ENCODE measurements at regions not wholly inside any gene's neighbourhood (a gene's known extent, or its start where the extent isn't known, plus 50 kb on each side); places are given as distances from the start of the nearest gene placed in this dataset.
"Not testable (repeated sequence)": the region's sequence is repeated elsewhere in the genome, so short reads cannot be mapped to it uniquely, and the experiment has no call there.

GRCh38 chr18:47682876-47683275 is 247.6 kb downstream of the SMAD2 start:
- no peak for FAIRE-seq
- DNase-seq (ENCODE audit: low spot score in 2 of 2), result no peak

DNA sequence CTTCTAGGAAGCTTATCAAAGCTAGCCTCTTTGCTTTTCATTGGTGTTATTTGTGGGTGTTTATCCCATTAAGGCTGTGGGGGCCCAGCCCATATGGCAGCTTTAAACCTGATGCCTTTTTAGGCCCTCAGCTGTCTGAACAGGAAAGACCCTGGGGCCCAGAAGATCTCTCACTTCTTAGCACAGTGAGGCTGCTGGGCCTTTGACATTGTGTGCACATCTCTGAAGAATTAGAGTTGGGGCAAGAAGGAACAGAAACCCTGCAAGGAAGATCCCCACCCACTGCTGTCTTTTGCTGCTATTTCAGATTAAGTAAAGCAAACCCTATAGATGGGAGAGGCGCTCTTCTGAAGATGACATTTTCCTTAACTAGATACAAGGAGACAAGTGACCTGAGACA is 250.0 kb downstream of the SMAD2 start:
- FAIRE-seq (no peak), DNase-seq (ENCODE audit: low spot score in 2 of 2) (no peak)

- DNase-seq (ENCODE audit: low spot score in 2 of 2), result no peak
- FAIRE-seq, result no peak
Measured at GRCh38 chr18:47679864-47680263, 250.6 kb downstream of the SMAD2 start.

GRCh38 chr18:47677952-47678351 is 252.5 kb downstream of the SMAD2 start:
- DNase-seq (ENCODE audit: low spot score in 2 of 2), result no peak
- FAIRE-seq, result no peak

- no peak for DNase-seq (ENCODE audit: low spot score in 2 of 2)
- no peak for FAIRE-seq
Measured at GRCh38 chr18:47669815-47670214, 260.6 kb downstream of the SMAD2 start.

DNA sequence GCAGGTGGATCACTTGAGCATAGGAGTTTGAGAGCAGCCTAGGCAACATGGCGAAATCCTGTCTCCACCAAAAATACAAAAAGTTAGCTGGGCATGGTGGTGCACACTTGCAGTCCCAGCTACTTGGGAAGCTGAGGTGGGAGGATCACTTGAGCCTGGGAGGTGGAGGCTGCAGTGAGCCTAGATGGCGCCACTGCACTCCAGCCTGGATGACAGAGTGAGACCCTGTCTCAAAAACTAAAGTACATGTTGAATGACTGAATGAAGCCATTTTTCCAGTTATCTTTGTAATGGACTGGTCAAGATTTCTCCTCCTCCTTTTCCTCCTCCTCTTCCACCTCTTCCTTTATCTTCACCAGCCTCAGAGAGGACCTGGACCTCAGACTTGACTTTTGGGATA is 272.0 kb downstream of the SMAD2 start:
- DNase-seq (ENCODE audit: low spot score in 2 of 2), result no peak
- FAIRE-seq, result no peak

DNA sequence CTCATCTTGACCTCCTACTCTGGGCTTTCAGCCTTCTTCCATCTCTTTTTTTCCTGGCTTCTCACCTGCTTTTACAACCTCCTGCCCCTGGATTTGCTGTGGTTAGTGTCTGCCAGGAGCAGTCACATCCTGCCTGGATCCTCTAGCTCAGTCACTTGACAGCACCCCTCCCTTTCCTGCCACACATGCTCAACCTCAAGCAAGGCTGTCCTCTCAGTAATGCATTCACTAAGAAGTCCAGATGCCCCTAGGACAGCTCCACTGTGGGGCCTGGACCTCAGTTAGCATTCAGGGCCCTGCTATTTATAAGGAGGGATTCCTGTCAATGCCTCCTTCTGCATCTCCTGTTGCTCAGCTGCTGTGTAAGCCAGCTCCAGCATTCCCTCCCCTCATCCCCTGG is 275.5 kb downstream of the SMAD2 start:
- FAIRE-seq, result no peak

DNA sequence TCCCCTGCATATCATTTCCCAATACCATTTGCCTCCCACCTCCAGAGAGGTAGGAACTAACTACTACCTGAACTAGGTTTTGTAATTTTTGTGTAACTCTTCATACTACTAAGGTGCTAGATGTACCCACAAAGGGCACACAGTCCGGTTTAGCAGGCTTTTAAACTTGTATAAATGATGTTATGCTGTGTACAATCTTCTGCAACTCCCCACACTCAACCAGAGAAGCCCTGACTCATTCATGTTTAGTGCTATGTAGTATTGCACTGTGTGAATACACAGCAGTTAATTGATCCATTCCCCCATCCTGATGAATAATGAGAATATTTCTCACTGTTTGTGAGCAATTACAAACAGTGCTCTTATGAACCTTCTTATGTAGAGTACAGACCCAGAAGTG is 285.6 kb downstream of the SMAD2 start:
- FAIRE-seq, result no peak
- no peak for DNase-seq (ENCODE audit: low spot score in 2 of 2)

More for the DNA sequence above, 275.5 kb downstream of the SMAD2 start:
- no peak for DNase-seq (ENCODE audit: low spot score in 2 of 2)

DNA sequence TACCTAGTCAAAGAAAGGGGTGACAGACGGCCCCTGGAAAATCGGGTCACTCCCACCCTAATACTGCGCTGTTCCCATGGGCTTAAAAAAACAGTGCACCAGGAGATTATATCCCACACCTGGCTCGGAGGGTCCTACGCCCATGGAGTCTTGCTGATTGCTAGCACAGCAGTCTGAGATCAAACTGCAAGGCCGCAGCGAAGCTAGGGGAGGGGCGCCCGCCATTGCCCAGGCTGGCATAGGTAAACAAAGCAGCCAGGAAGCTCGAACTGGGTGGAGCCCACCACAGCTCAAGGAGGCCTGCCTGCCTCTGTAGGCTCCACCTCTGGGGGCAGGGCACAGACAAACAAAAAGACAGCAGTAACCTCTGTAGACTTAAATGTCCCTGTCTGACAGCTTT is 292.9 kb downstream of the SMAD2 start:
- not testable (repeated sequence) for DNase-seq (ENCODE audit: low spot score in 2 of 2); FAIRE-seq

DNA sequence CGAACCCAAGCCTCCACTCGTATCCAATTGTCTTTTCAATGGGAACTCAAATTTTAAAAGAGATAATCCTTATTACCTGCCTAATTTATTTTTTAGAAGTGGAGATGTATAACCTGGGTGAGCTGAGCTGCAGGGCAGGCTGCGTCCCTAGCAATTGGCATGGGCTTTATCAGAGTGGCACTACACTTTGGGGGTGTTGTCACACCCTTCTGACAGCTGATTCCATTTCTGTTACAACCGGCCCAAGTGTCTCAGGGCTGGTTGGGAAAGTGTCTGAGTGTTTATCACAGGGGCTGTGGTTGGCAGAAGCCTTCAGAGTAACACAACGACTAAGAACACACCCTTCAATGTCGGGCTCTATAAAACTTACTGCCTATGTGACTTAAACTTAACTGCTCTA is 295.0 kb downstream of the SMAD2 start:
- FAIRE-seq, result no peak
- DNase-seq (ENCODE audit: low spot score in 2 of 2), result no peak

DNA sequence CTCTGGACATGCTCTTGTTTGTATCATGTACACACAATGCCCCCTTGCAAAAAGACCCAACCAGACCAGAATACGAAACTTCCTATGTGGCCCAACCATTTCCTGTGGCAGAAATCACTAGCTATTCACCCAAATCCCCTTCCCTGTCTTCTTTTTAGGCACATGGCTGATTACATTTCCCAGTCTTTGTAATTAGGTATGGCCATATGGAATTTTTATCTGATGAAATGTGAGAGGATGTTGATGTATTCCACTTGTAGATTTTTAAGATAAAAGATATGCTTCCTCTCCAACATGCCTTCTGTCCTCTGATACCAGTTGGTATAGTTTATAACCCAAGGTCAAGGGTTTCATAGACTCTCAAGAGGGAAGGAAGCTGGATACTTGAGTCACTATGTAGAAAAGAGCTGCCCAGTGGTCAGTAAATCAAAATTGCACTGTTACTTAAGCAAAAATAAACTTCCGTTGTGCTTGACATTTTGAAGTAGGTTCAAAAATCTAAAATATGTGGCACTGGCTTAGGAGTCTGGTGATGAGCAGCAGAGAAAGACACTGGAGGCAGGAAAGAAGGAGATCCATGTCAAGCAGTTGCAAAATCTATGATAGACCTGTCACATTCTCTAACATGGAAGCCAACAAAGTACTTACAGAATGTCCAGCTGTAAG is 297.4 kb downstream of the SMAD2 start:
- FAIRE-seq, result no peak
- no peak for DNase-seq (ENCODE audit: low spot score in 2 of 2)

GRCh38 chr18:47628893-47629292 is 301.6 kb downstream of the SMAD2 start:
- FAIRE-seq, result no peak
- no peak for DNase-seq (ENCODE audit: low spot score in 2 of 2)

- FAIRE-seq (no peak), DNase-seq (ENCODE audit: low spot score in 2 of 2) (no peak)
Measured at GRCh38 chr18:47628240-47628781, 302.1 kb downstream of the SMAD2 start.

DNA sequence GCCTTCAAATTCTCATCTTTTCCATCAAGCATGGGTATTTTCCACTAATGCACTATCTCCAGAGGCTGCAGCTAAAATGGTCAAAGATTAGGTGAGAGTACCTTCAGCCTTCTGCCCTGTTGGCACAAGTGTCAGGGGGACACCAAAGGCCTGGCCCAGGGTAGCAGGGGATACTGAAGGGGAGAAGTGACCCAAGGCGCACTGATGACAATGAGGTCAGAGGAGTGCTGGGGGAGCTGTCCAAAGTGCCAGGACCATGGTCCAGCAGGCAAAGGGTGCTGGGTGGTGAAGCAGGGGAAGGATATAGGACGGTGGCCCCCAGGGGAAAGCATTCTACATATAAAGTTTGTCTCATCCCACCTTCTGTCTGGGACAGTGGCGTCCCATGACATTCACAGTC is 303.4 kb downstream of the SMAD2 start:
- FAIRE-seq, result no peak
- no peak for DNase-seq (ENCODE audit: low spot score in 2 of 2)

DNA sequence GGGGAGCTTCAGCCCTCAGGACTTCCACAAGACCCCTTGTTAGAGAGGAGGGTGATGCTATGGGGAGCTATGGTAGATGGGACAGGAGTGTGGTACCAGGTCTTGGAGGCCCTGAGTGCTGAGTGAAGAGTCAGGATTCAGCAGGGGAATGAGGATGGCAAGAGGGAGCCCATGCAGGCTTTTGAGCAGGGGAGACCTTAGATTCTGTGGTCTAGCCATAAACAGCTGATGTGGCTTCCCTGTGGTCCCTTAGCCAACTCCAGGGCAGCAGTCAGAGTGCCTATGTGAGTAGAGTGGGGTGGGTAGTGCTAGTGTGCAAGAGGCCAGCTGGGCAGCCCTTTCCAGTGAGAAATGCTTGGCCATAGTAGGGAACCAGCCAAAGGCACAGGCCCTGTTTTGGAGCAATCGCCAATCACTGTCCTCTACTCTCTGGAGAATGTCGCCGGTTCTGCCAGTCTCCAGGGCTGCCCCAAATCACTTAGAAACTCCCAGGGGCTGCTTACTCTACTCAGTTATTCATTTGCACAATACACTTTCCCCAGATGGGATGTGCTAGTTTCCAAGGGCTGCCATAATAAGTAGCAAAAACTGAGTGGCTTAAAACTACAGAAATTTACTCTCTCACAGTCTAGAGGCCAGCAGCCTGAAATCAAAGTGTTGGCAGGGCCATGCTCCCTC is 310.5 kb downstream of the SMAD2 start:
- DNase-seq (ENCODE audit: low spot score in 2 of 2) (no peak), FAIRE-seq (no peak)

DNA sequence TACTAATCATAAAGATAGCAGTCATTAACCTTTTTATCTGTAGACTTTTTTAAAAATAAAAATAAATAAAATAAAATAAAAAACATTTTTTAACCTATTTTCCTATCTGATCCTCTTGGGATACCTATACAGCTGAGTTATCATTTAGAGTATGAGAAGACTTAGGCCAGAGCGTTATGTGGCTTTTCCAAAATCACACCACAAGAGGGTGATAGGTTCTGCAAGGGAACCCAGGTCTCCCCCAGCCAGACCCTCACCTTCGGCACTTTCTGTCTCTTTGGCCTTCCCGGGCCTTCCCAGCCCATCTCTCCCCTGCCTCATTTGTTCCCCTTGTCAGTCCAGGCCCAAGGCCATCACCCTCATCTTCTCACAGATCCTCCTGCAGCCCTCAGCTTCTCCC is 311.7 kb downstream of the SMAD2 start:
- FAIRE-seq (no peak), DNase-seq (ENCODE audit: low spot score in 2 of 2) (no peak)

DNA sequence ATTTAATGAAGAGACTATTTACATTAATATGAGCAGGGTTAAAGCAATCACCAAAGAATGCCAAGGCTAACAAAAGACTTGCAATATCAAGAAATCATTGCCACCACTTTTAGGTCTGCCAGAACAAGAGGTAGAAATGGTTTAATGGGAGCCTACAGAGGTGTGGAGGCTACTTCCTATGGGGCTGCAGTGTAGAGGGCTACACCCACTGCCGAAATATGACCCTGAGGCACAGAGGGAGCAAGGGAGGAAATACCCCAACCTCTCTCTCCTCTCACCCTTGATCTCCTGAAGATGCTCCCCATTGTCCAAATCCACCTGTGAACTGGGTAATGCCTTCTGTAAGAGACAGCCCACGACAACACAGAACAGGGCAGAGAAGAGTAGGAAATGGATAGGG is 315.4 kb downstream of the SMAD2 start:
- DNase-seq (ENCODE audit: low spot score in 2 of 2) (no peak), FAIRE-seq (no peak)

DNA sequence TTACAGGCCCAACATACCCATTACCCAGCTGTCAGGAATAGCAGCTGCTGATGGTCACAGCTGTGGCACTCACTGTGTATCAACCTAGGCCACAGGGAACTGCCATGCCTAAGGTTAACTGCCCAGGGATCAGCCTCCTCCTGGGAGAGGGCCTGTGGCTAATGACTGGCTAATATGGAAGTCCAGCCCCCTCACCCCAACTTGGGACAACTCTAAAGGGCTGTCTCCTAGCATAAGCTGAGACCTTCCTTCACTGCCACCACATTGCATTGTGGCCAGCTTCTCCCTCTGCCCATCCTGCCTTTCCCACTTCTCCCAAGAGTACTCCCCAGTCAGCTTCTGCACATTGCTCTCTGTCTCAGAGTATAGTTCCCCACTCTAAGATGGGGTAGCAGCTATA is 316.5 kb downstream of the SMAD2 start:
- no peak for DNase-seq (ENCODE audit: low spot score in 2 of 2)
- FAIRE-seq, result no peak

DNA sequence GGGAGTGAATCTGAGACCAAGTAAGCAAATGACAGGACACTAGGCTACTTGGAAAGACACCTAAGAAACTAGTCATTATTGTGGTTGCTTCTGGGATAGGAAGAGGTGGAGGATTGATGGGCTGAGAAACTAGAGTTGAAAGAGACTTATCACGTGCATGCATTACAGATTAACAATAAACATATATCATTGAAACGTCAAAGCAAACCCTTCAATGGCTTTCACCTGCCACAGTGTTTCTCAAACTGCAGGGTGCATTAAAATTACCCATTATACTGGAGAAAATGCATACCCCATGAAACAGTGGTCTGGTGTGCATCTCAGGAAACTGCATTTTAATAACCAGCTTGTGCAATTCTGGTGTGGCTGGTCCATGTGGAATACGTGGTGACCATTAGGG is 318.8 kb downstream of the SMAD2 start:
- FAIRE-seq, result no peak

GRCh38 chr18:47606526-47606925 is 323.9 kb downstream of the SMAD2 start:
- no peak for DNase-seq (ENCODE audit: low spot score in 2 of 2)
- no peak for FAIRE-seq

More for the DNA sequence above, 318.8 kb downstream of the SMAD2 start:
- no peak for DNase-seq (ENCODE audit: low spot score in 2 of 2)

GRCh38 chr18:47605093-47605492 is 325.4 kb downstream of the SMAD2 start:
- FAIRE-seq (no peak), DNase-seq (ENCODE audit: low spot score in 2 of 2) (no peak)

GRCh38 chr18:47604021-47604420 is 326.4 kb downstream of the SMAD2 start:
- DNase-seq (ENCODE audit: low spot score in 2 of 2) (no peak), FAIRE-seq (no peak)
